Brain microvascular endothelial cell (primary cell): ENCODE measurements at regions not wholly inside any gene's neighbourhood (a gene's known extent, or its start where the extent isn't known, plus 50 kb on each side); places are given as distances from the start of the nearest gene placed in this dataset.
"Not testable (repeated sequence)": the region's sequence is repeated elsewhere in the genome, so short reads cannot be mapped to it uniquely, and the experiment has no call there.

Source experiments
- DNase-seq: peaks from one replicate; pipeline ENCODE4 v3.0.0-alpha.2; 2020
- H3K27ac ChIP-seq: fragments of 250-450 bp; sonication (Bioruptor Pico); 2 replicates; pipeline ENCODE4 v1.5.1; 2020; ENCODE audit warnings: mild to moderate bottlenecking, moderate library complexity
- H3K27me3 ChIP-seq: fragments of 250-450 bp; sonication (Bioruptor Pico); replicated peaks from 2 replicates; pipeline ENCODE4 v1.5.1; 2020; ENCODE audit warnings: mild to moderate bottlenecking
- H3K36me3 ChIP-seq: fragments of 250-450 bp; sonication (Bioruptor Pico); replicated peaks from 2 replicates; pipeline ENCODE4 v1.5.1; 2020; ENCODE audit warnings: mild to moderate bottlenecking
- H3K4me3 ChIP-seq: 2 replicates; pipeline ENCODE4 v1.5.1; 2011; ENCODE audit warnings: low read depth, mild to moderate bottlenecking, control low read depth, low read length, moderate library complexity
- CTCF ChIP-seq: IDR thresholded peaks from 2 replicates; pipeline ENCODE4 v1.5.1; 2011; ENCODE audit warnings: low read depth, mild to moderate bottlenecking, moderate library complexity, low read length, control low read depth, inconsistent platforms; ENCODE audit errors: missing control alignments
- in situ Hi-C: cut with HindIII; loops from 2 replicates; pipeline ENCODE4 v1.10.0; 2017; ENCODE audit warnings: low sequenced_read_pairs, low pct_ligation_motif_present

- DNase-seq: no peak
- in situ Hi-C loops: no loop called here
- Histone ChIP-seq H3K36me3 (no peaks in the 10 kb centered on the region), H3K4me3 (no peak overlapping the region), H3K27me3 (no peaks in the 10 kb centered on the region), H3K27ac (no peak overlapping the region)
- TF ChIP-seq CTCF: no peak
These were observed 148.8 kb upstream of the ATF7IP start for GRCh38 chr12:14216405-14217294.

GRCh38 chr12:14219156-14219555 lies 146.3 kb upstream of the ATF7IP start:
- Histone ChIP-seq H3K27me3 (no peaks in the 10 kb centered on the region), H3K36me3 (no peaks in the 10 kb centered on the region), H3K27ac (no peak overlapping the region), H3K4me3 (no peak overlapping the region)
- DNase-seq: no peak
- in situ Hi-C loops: no loop called here
- no peak for TF ChIP-seq CTCF

GRCh38 chr12:14219670-14220069 lies 145.8 kb upstream of the ATF7IP start:
- in situ Hi-C loops, DNase-seq: not testable (repeated sequence)

GRCh38 chr12:14225064-14225463 lies 140.4 kb upstream of the ATF7IP start:
- Histone ChIP-seq H3K4me3 (no peak overlapping the region), H3K27ac (no peak overlapping the region), H3K27me3 (no peaks in the 10 kb centered on the region), H3K36me3 (no peaks in the 10 kb centered on the region)
- DNase-seq: no peak
- no peak for TF ChIP-seq CTCF
- in situ Hi-C loops: no loop called here

More at GRCh38 chr12:14219670-14220069, 145.8 kb upstream of the ATF7IP start:
- H3K36me3 ChIP-seq, H3K4me3 ChIP-seq, H3K27ac ChIP-seq, H3K27me3 ChIP-seq: not testable (repeated sequence)

- DNase-seq, in situ Hi-C loops, H3K4me3 ChIP-seq, H3K36me3 ChIP-seq, H3K27ac ChIP-seq, H3K27me3 ChIP-seq: not testable (repeated sequence)
These were observed 130.3 kb upstream of the ATF7IP start for GRCh38 chr12:14235176-14235575.

- in situ Hi-C loops, H3K36me3 ChIP-seq, H3K27ac ChIP-seq, H3K4me3 ChIP-seq, H3K27me3 ChIP-seq, DNase-seq: not testable (repeated sequence)
These were observed 128.8 kb upstream of the ATF7IP start for GRCh38 chr12:14236641-14237040.

- in situ Hi-C loops: no loop called here
- TF ChIP-seq CTCF: peak; percentile 45
- H3K4me3 ChIP-seq: no peak overlapping the region
- no peaks in the 10 kb centered on the region for H3K27me3 ChIP-seq
- H3K36me3 ChIP-seq: no peaks in the 10 kb centered on the region
- no peak for DNase-seq
- H3K27ac ChIP-seq: no peak overlapping the region
These were observed 127.2 kb upstream of the ATF7IP start for GRCh38 chr12:14238221-14238792.
